Neuronal stem cell (in vitro differentiated cells): ENCODE measurements at regions not wholly inside any gene's neighbourhood (a gene's known extent, or its start where the extent isn't known, plus 50 kb on each side); places are given as distances from the start of the nearest gene placed in this dataset.
A peak's percentile ranks its signal among the peaks of the same experiment; 100 is the strongest.

Experiments used
- DNase-seq: peaks from one replicate; pipeline ENCODE4 v3.0.0-alpha.2; 2013; ENCODE audit warnings: low spot score
- H2AFZ ChIP-seq: one replicate; pipeline ENCODE4 v1.6.1; 2013; ENCODE audit warnings: mild to moderate bottlenecking, low read length, inconsistent platforms
- H2AK5ac ChIP-seq: 2 replicates; pipeline ENCODE4 v1.6.1; 2013; ENCODE audit warnings: low read depth, mild to moderate bottlenecking, inconsistent platforms, low read length, moderate library complexity, mixed read lengths
- H2BK120ac ChIP-seq: 2 replicates; pipeline ENCODE4 v1.6.1; 2013; ENCODE audit warnings: low read depth, mild to moderate bottlenecking, inconsistent platforms, low read length, moderate library complexity, mixed read lengths
- H2BK12ac ChIP-seq: one replicate; pipeline ENCODE4 v1.6.1; 2013; ENCODE audit warnings: low read length, inconsistent platforms
- H2BK15ac ChIP-seq: 2 replicates; pipeline ENCODE4 v1.6.1; 2013; ENCODE audit warnings: mild to moderate bottlenecking, low read length, inconsistent platforms, mixed read lengths
- H2BK5ac ChIP-seq: one replicate; pipeline ENCODE4 v1.6.1; 2013; ENCODE audit warnings: inconsistent platforms, mild to moderate bottlenecking, low read length, moderate library complexity
- H3K14ac ChIP-seq: one replicate; pipeline ENCODE4 v1.6.1; 2013; ENCODE audit warnings: low read length, inconsistent platforms
- H3K18ac ChIP-seq: 2 replicates; pipeline ENCODE4 v1.6.1; 2013; ENCODE audit warnings: low read length, inconsistent platforms
- H3K23ac ChIP-seq: 2 replicates; pipeline ENCODE4 v1.6.1; 2013; ENCODE audit warnings: low read depth, mild to moderate bottlenecking, mixed read lengths, low read length, inconsistent platforms; ENCODE audit not compliant: poor library complexity
- H3K27ac ChIP-seq: replicated peaks from 3 replicates; pipeline ENCODE4 v1.5.1; 2013; ENCODE audit warnings: low read length, inconsistent platforms
- H3K27me3 ChIP-seq, 3 experiments: 2 replicates each; pipeline ENCODE4 v1.6.1; 2013; ENCODE audit warnings: low read length in 3 of 3, mild to moderate bottlenecking in 2 of 3, inconsistent platforms in 1 of 3, low read depth in 1 of 3, mixed read lengths in 1 of 3, moderate library complexity in 1 of 3; ENCODE audit not compliant: control insufficient read depth in 3 of 3, insufficient read depth in 3 of 3
- H3K36me3 ChIP-seq, 2 donors: replicated peaks in 1 of 2; 2 replicates each; pipeline ENCODE4 v1.6.1; 2013; ENCODE audit warnings: low read length in 2 of 2; ENCODE audit not compliant: control insufficient read depth in 2 of 2, insufficient read depth in 2 of 2
- H3K4ac ChIP-seq: 2 replicates; pipeline ENCODE4 v1.6.1; 2013; ENCODE audit warnings: inconsistent platforms, mild to moderate bottlenecking, low read length, moderate library complexity
- H3K4me1 ChIP-seq, 2 donors: 1 replicate in 1 of 2; 2 replicates in 1 of 2; pipeline ENCODE4 v1.6.1; 2013; ENCODE audit warnings: low read length in 2 of 2, low read depth in 1 of 2; ENCODE audit not compliant: control insufficient read depth in 2 of 2, insufficient read depth in 1 of 2
- H3K4me2 ChIP-seq: one replicate; pipeline ENCODE4 v1.6.1; 2013; ENCODE audit warnings: mild to moderate bottlenecking, low read length, inconsistent platforms; ENCODE audit not compliant: insufficient read depth, poor library complexity, severe bottlenecking
- H3K4me3 ChIP-seq, 2 donors: 2 replicates each; pipeline ENCODE4 v1.5.1; 2013; ENCODE audit warnings: low read length in 2 of 2, mild to moderate bottlenecking in 2 of 2, inconsistent platforms in 1 of 2, moderate library complexity in 1 of 2
- H3K79me1 ChIP-seq: one replicate; pipeline ENCODE4 v1.6.1; 2013; ENCODE audit warnings: low read depth, mild to moderate bottlenecking, inconsistent platforms, low read length, moderate library complexity
- H3K9ac ChIP-seq: one replicate; pipeline ENCODE4 v1.6.1; 2013; ENCODE audit warnings: mild to moderate bottlenecking, low read depth, low read length, inconsistent platforms; ENCODE audit not compliant: poor library complexity
- H3K9me3 ChIP-seq, 2 donors: replicated peaks in 1 of 2; 2 replicates each; pipeline versions ENCODE3 to v1.6.1; 2013; ENCODE audit warnings: low read length in 2 of 2, mild to moderate bottlenecking in 2 of 2, inconsistent platforms in 1 of 2, low read depth in 1 of 2, mixed read lengths in 1 of 2, moderate library complexity in 1 of 2; ENCODE audit not compliant: control insufficient read depth in 2 of 2, insufficient read depth in 1 of 2
- H4K8ac ChIP-seq: one replicate; pipeline ENCODE4 v1.6.1; 2013; ENCODE audit warnings: low read depth, mild to moderate bottlenecking, inconsistent platforms, low read length, moderate library complexity
- H4K91ac ChIP-seq: one replicate; pipeline ENCODE4 v1.6.1; 2013; ENCODE audit warnings: low read length, low read depth, mild to moderate bottlenecking, inconsistent platforms; ENCODE audit not compliant: poor library complexity
- WGBS, 2 donors: extraction: QIAGEN DNeasy Blood & Tissue Kit; methylation state at CpG; one replicate each; pipeline ENCODE4 v1.1.7; 2013; ENCODE audit warnings: missing lambda C conversion rate in 2 of 2, mixed read lengths in 1 of 2; ENCODE audit not compliant: insufficient read length in 2 of 2, insufficient replicate concordance in 1 of 2; ENCODE audit errors: extremely low coverage in 2 of 2; 5-methylcytosine and 5-hydroxymethylcytosine counted together

DNA sequence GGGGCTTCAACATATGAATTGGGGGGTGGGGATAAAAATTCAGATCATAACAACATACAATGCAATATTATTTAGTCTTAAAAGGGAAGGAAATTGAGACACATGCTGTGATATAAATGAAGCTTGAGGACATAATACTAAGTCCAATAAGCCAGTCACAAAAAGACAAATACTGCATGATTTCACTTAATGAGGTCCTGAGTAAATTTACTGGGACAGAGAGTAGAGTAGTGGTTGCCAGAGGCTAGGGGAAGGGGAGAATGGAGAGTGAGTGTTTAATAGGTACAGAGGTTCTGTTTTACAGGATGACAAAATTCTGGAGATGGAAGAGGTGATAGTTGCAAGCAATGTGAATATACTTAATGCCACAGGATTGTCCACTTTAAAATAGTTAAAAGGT lies 89.2 kb upstream of the RAPGEF2 start:
- H2AK5ac ChIP-seq: no peak overlapping the region
- H3K14ac ChIP-seq: no peak overlapping the region
- peaks cover 4 to 7% of the 10 kb centered on the region in 2 donors for H3K4me1 ChIP-seq
- H2BK12ac ChIP-seq: no peak overlapping the region
- no peak overlapping the region for H3K4me2 ChIP-seq
- no peak overlapping the region for H2AFZ ChIP-seq
- no peak overlapping the region for H4K91ac ChIP-seq
- H3K27me3 ChIP-seq: no peaks in the 10 kb centered on the region
- no peak overlapping the region for H3K27ac ChIP-seq
- no peak overlapping the region for H3K9ac ChIP-seq
- H2BK15ac ChIP-seq: no peak overlapping the region
- H2BK120ac ChIP-seq: no peak overlapping the region
- no peak for DNase-seq
- no peaks in the 10 kb centered on the region for H3K79me1 ChIP-seq
- H3K23ac ChIP-seq: no peak overlapping the region
- H3K4ac ChIP-seq: no peak overlapping the region
- no peak overlapping the region for H3K18ac ChIP-seq
- H3K36me3 ChIP-seq: no peaks in the 10 kb centered on the region
- no peak overlapping the region for H4K8ac ChIP-seq
- no peak overlapping the region for H3K4me3 ChIP-seq
- H3K9me3 ChIP-seq: no peaks in the 10 kb centered on the region
- H2BK5ac ChIP-seq: no peak overlapping the region

GRCh38 chr4:159014859-159015258 lies 88.0 kb upstream of the RAPGEF2 start:
- Histone ChIP-seq H3K4ac (no peak overlapping the region), H3K4me1 (peaks cover 4 to 7% of the 10 kb centered on the region in 2 donors), H2BK15ac (no peak overlapping the region), H3K9me3 (no peaks in the 10 kb centered on the region), H4K8ac (no peak overlapping the region), H3K4me2 (no peak overlapping the region), H4K91ac (no peak overlapping the region), H3K18ac (no peak overlapping the region), H3K4me3 (no peak overlapping the region), H3K27me3 (no peaks in the 10 kb centered on the region), H3K14ac (no peak overlapping the region), H3K27ac (no peak overlapping the region), H2BK12ac (no peak overlapping the region), H3K23ac (no peak overlapping the region), H2BK120ac (no peak overlapping the region), H3K9ac (no peak overlapping the region), H2AFZ (no peak overlapping the region), H3K79me1 (no peaks in the 10 kb centered on the region), H3K36me3 (no peaks in the 10 kb centered on the region), H2BK5ac (no peak overlapping the region), H2AK5ac (no peak overlapping the region)
- no CpG with 5 or more reads among the region's 4 CpGs for WGBS, 2 donors
- DNase-seq: no peak

GRCh38 chr4:159015841-159016240 lies 87.0 kb upstream of the RAPGEF2 start:
- no CpG with 5 or more reads among the region's 5 CpGs for WGBS, 2 donors
- Histone ChIP-seq H2BK12ac (no peak overlapping the region), H3K9ac (no peak overlapping the region), H3K4me1 (peaks cover 4 to 7% of the 10 kb centered on the region in 2 donors), H3K79me1 (no peaks in the 10 kb centered on the region), H3K27me3 (no peaks in the 10 kb centered on the region), H3K23ac (no peak overlapping the region), H3K4me2 (no peak overlapping the region), H2AK5ac (no peak overlapping the region), H3K4ac (no peak overlapping the region), H2BK15ac (no peak overlapping the region), H3K9me3 (no peaks in the 10 kb centered on the region), H3K36me3 (no peaks in the 10 kb centered on the region), H2BK5ac (no peak overlapping the region), H4K8ac (no peak overlapping the region), H4K91ac (no peak overlapping the region), H3K27ac (no peak overlapping the region), H2BK120ac (no peak overlapping the region), H3K18ac (no peak overlapping the region), H2AFZ (peak overlapping the region; percentile 27), H3K4me3 (no peak overlapping the region), H3K14ac (no peak overlapping the region)
- DNase-seq: no peak

- Histone ChIP-seq H2AFZ (peak overlapping the region; percentile 64), H3K23ac (no peak overlapping the region), H4K91ac (no peak overlapping the region), H3K4ac (no peak overlapping the region), H3K14ac (no peak overlapping the region), H3K4me3 (no peak overlapping the region), H2BK120ac (no peak overlapping the region), H3K9me3 (no peaks in the 10 kb centered on the region), H4K8ac (no peak overlapping the region), H3K79me1 (no peaks in the 10 kb centered on the region), H3K27me3 (no peaks in the 10 kb centered on the region), H3K27ac (no peak overlapping the region), H2BK15ac (no peak overlapping the region), H2BK5ac (no peak overlapping the region), H3K9ac (no peak overlapping the region), H3K18ac (no peak overlapping the region), H3K4me1 (peaks cover 4 to 12% of the 10 kb centered on the region in 2 donors), H2AK5ac (no peak overlapping the region), H2BK12ac (no peak overlapping the region), H3K36me3 (no peaks in the 10 kb centered on the region), H3K4me2 (no peak overlapping the region)
- DNase-seq: peak; percentile 41
- no CpG with 5 or more reads among the region's 8 CpGs for WGBS, 2 donors
Observed at GRCh38 chr4:159016593-159017024, 86.3 kb upstream of the RAPGEF2 start.
